Immature natural killer cell (primary cell): ENCODE measurements at regions not wholly inside any gene's neighbourhood (a gene's known extent, or its start where the extent isn't known, plus 50 kb on each side); places are given as distances from the start of the nearest gene placed in this dataset.

Source experiments
- DNase-seq, 3 donors: peaks; one replicate each; pipeline ENCODE4 v3.0.0; 2022; ENCODE audit warnings: mixed read lengths in 1 of 3
- H3K27ac Mint-ChIP-seq, 6 donors: one replicate each; pipeline ENCODE4 v1.8.0; 2020; ENCODE audit warnings: mixed read lengths in 6 of 6, mild to moderate bottlenecking in 5 of 6, inconsistent platforms in 4 of 6, moderate library complexity in 3 of 6
- H3K27me3 Mint-ChIP-seq, 3 donors: one replicate each; pipeline ENCODE4 v1.8.0; 2020 to 2021; ENCODE audit warnings: low read depth in 3 of 3, mild to moderate bottlenecking in 3 of 3, mixed read lengths in 3 of 3, moderate library complexity in 3 of 3, inconsistent platforms in 1 of 3
- H3K36me3 Mint-ChIP-seq, 3 donors: one replicate each; pipeline ENCODE4 v1.8.0; 2020; ENCODE audit warnings: mixed read lengths in 3 of 3, inconsistent platforms in 2 of 3, mild to moderate bottlenecking in 2 of 3
- H3K4me1 Mint-ChIP-seq, 2 donors: one replicate each; pipeline ENCODE4 v1.8.0; 2020; ENCODE audit warnings: inconsistent platforms in 2 of 2, mild to moderate bottlenecking in 2 of 2, mixed read lengths in 2 of 2, moderate library complexity in 1 of 2
- H3K4me3 Mint-ChIP-seq, 5 donors: one replicate each; pipeline ENCODE4 v1.8.0; 2020; ENCODE audit warnings: mild to moderate bottlenecking in 5 of 5, mixed read lengths in 5 of 5, inconsistent platforms in 3 of 5, moderate library complexity in 3 of 5
- H3K9me3 Mint-ChIP-seq, 6 donors: one replicate each; pipeline ENCODE4 v1.8.0; 2020; ENCODE audit warnings: mild to moderate bottlenecking in 6 of 6, mixed read lengths in 6 of 6, inconsistent platforms in 4 of 6, moderate library complexity in 3 of 6

- H3K27ac Mint-ChIP-seq = no peak overlapping the region
- H3K4me1 Mint-ChIP-seq = no peaks in the 10 kb centered on the region
- no peaks in the 10 kb centered on the region for H3K36me3 Mint-ChIP-seq
- peaks cover 0 to 4% (median under 1%) of the 10 kb centered on the region in 6 donors for H3K9me3 Mint-ChIP-seq
- no peaks in the 10 kb centered on the region for H3K27me3 Mint-ChIP-seq
- no peak for DNase-seq
- no peak overlapping the region for H3K4me3 Mint-ChIP-seq
Observed at GRCh38 chr6:126779331-126779730, 339.1 kb upstream of the RSPO3 start.

GRCh38 chr6:126781582-126781981, 336.9 kb upstream of the RSPO3 start:
- no peak for DNase-seq
- H3K9me3 Mint-ChIP-seq = peaks cover 0 to 3% (median under 1%) of the 10 kb centered on the region in 6 donors
- H3K4me1 Mint-ChIP-seq = no peaks in the 10 kb centered on the region
- H3K36me3 Mint-ChIP-seq = no peaks in the 10 kb centered on the region
- no peaks in the 10 kb centered on the region for H3K27me3 Mint-ChIP-seq
- H3K27ac Mint-ChIP-seq = no peak overlapping the region
- no peak overlapping the region for H3K4me3 Mint-ChIP-seq

- Mint-ChIP-seq H3K4me1 (no peaks in the 10 kb centered on the region), H3K27me3 (peaks cover 0 to 2% (median 0%) of the 10 kb centered on the region in 3 donors), H3K36me3 (no peaks in the 10 kb centered on the region), H3K9me3 (peaks cover 0 to 5% (median 1%) of the 10 kb centered on the region in 6 donors), H3K4me3 (no peak overlapping the region), H3K27ac (no peak overlapping the region)
- DNase-seq = no peak
Observed at GRCh38 chr6:126784161-126784790, 334.2 kb upstream of the RSPO3 start.

DNA sequence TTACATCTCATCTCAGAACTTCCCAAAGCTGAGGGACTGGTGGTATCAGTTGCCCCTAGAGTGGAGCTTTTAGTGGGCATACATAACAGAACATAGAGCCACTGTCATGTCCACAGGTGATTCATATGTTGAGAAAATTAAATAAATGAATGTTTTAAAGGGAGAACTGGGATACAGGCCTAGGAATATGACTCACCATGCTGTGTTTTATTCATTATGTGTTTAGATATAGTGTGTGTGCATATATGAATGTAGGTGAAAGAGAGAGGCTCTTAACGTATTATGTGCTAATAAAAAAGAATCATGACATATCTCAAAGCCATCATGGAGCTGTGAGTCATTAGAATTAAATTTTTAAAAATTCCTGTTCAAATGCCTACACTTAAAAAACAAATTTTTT, 332.2 kb upstream of the RSPO3 start:
- H3K4me1 Mint-ChIP-seq = no peaks in the 10 kb centered on the region
- DNase-seq = no peak
- H3K36me3 Mint-ChIP-seq = no peaks in the 10 kb centered on the region
- peaks cover 0 to 3% (median 0%) of the 10 kb centered on the region in 3 donors for H3K27me3 Mint-ChIP-seq
- no peak overlapping the region for H3K27ac Mint-ChIP-seq
- H3K9me3 Mint-ChIP-seq = peaks cover 0 to 5% (median 0%) of the 10 kb centered on the region in 6 donors
- H3K4me3 Mint-ChIP-seq = no peak overlapping the region

DNA sequence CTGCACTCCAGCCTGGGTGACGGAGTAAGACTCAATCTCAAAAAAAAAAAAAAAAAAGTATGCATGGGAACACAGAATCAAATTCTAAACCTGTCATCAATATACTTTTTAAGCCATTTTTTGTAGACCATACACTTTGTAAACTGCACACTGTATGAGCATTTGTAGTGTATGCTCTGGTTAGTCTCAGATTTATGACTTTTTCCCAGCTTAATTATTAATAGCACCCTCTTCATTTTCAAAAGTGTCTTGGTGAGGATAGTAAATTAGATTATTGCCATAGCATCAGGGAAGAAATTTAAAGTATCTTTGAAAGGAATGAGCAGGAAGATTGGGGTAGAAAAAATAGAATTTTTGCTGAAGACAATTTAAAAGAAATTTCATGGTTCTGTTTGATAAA, 330.8 kb upstream of the RSPO3 start:
- Mint-ChIP-seq H3K36me3 (no peaks in the 10 kb centered on the region), H3K4me3 (no peak overlapping the region), H3K4me1 (no peaks in the 10 kb centered on the region), H3K27ac (no peak overlapping the region), H3K9me3 (peaks cover 0 to 5% (median 0%) of the 10 kb centered on the region in 6 donors), H3K27me3 (peaks cover 0 to 3% (median 0%) of the 10 kb centered on the region in 3 donors)
- no peak for DNase-seq

DNA sequence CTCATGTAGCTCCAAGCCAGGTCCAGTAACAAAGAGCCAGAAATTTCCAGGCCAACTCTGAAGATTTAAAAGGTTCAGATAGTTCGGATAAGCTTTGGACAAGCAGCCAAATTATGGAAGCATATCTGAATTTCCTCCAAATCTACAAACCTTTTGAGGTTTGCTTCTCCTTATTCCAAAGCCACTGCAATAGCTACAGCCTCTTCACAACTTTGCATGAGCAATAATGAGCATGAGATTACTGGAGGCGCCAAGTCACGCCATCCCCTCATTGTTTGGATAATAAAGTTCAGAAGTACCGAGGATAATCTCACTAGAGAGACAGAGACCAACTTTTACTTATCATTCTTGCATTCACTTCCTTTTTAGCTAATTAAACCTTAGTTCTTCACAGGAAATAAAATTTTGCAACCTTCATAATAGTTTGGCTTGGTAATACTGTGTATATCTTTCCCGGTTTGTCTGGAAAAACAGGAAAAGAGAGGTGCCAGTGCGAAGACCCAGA, 329.6 kb upstream of the RSPO3 start:
- no peaks in the 10 kb centered on the region for H3K36me3 Mint-ChIP-seq
- no peak for DNase-seq
- no peak overlapping the region for H3K4me3 Mint-ChIP-seq
- H3K27ac Mint-ChIP-seq = no peak overlapping the region
- no peaks in the 10 kb centered on the region for H3K4me1 Mint-ChIP-seq
- H3K9me3 Mint-ChIP-seq = peaks cover 0 to 3% (median 0%) of the 10 kb centered on the region in 6 donors
- H3K27me3 Mint-ChIP-seq = peaks cover 0 to 3% (median 0%) of the 10 kb centered on the region in 3 donors

GRCh38 chr6:126792340-126793085, 326.0 kb upstream of the RSPO3 start:
- no peak overlapping the region for H3K4me3 Mint-ChIP-seq
- no peaks in the 10 kb centered on the region for H3K36me3 Mint-ChIP-seq
- H3K9me3 Mint-ChIP-seq = peaks cover 0 to 2% (median 0%) of the 10 kb centered on the region in 6 donors
- H3K4me1 Mint-ChIP-seq = no peaks in the 10 kb centered on the region
- DNase-seq = no peak
- H3K27me3 Mint-ChIP-seq = peaks cover 0 to 4% (median 0%) of the 10 kb centered on the region in 3 donors
- H3K27ac Mint-ChIP-seq = no peak overlapping the region

- no peaks in the 10 kb centered on the region for H3K4me1 Mint-ChIP-seq
- peaks cover 0 to 1% (median 0%) of the 10 kb centered on the region in 3 donors for H3K27me3 Mint-ChIP-seq
- peaks cover 0 to 3% (median 0%) of the 10 kb centered on the region in 6 donors for H3K9me3 Mint-ChIP-seq
- H3K4me3 Mint-ChIP-seq = no peak overlapping the region
- no peak for DNase-seq
- no peak overlapping the region for H3K27ac Mint-ChIP-seq
- H3K36me3 Mint-ChIP-seq = no peaks in the 10 kb centered on the region
Observed at GRCh38 chr6:126795161-126795560, 323.3 kb upstream of the RSPO3 start.

DNA sequence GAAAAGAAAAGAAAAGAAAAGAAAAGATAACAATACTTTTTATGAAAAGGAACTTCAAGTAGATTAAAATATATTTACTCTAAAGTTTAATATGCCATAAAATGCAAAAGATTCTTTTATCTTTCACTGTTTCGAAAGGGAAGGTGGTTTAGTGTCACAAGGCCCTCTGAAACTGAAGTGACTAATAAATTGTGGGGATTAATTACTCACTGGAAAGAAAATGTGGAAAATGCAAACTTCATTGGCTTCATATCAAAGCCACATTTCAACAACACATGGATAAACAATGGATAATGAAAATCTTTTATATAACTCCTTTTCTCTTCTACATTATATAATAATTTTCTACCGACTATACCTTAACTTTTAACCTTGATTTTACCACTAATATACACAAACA, 320.5 kb upstream of the RSPO3 start:
- H3K27me3 Mint-ChIP-seq = peaks cover 0 to 1% (median 1%) of the 10 kb centered on the region in 3 donors

DNA sequence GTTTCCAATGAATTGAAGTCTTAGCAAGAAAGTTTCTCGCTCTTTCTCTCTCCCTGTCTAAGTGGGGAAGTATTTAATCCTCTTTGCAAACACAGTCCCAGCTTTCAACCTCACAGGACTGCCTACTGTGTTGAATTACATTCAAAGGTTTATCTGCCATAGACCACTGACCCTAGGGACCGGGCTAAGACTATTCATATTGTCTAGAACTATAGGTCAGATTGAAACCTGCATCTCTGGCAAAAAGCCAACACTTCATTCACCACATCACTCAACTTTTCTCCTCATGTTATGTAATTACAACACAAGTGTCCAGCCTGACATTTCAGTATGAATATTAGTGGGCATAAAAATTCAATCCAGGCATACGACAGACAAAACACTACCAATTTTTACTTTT, 314.7 kb upstream of the RSPO3 start:
- peaks cover 0 to 8% (median 3%) of the 10 kb centered on the region in 6 donors for H3K9me3 Mint-ChIP-seq
- peaks cover 0 to 3% (median 1%) of the 10 kb centered on the region in 3 donors for H3K27me3 Mint-ChIP-seq
- no peaks in the 10 kb centered on the region for H3K36me3 Mint-ChIP-seq
- no peak overlapping the region for H3K4me3 Mint-ChIP-seq
- no peaks in the 10 kb centered on the region for H3K4me1 Mint-ChIP-seq
- no peak for DNase-seq
- no peak overlapping the region for H3K27ac Mint-ChIP-seq

More for the DNA sequence above, 320.5 kb upstream of the RSPO3 start:
- DNase-seq = no peak
- no peak overlapping the region for H3K27ac Mint-ChIP-seq
- H3K4me3 Mint-ChIP-seq = no peak overlapping the region
- no peaks in the 10 kb centered on the region for H3K4me1 Mint-ChIP-seq
- peaks cover 0 to 5% (median 2%) of the 10 kb centered on the region in 6 donors for H3K9me3 Mint-ChIP-seq
- no peaks in the 10 kb centered on the region for H3K36me3 Mint-ChIP-seq

DNA sequence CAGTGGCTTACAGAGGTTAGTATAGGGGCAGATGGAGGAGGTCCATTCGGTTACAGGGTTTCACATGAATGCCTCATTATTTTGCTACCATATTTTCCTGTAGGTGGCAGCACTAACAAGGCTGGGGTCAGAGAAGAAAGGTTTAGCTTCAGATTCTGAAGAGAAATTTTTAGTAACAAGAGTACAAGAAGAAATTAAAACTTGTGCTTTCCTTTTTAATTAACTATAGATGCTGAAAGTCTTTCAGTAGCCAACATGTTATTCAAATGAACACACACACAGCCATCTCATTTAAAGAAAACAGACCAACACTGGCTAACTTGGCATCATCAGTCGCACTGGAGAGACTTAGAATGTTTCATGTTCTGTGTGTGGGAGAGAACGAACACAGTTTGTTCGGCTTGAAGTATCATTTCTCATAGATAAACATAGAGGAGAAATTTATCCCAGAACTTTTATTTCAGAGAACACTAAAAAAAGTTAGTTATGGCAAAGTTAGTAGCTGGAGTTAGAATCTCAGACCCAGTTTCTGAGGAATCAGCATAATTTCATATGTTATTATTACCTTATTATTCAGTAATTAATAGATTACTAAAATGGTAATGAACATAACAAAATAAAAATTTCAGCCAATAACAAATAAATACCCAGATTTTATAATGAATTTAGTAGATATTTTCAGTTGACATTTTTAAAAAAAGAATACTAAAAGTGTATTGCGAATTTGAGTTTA, 314.0 kb upstream of the RSPO3 start:
- peaks cover 0 to 8% (median 2%) of the 10 kb centered on the region in 6 donors for H3K9me3 Mint-ChIP-seq
- H3K27me3 Mint-ChIP-seq = peaks cover 0 to 3% (median 1%) of the 10 kb centered on the region in 3 donors
- no peak for DNase-seq
- no peak overlapping the region for H3K27ac Mint-ChIP-seq
- no peaks in the 10 kb centered on the region for H3K36me3 Mint-ChIP-seq
- H3K4me3 Mint-ChIP-seq = no peak overlapping the region
- no peaks in the 10 kb centered on the region for H3K4me1 Mint-ChIP-seq

GRCh38 chr6:126805861-126806260, 312.6 kb upstream of the RSPO3 start:
- Mint-ChIP-seq H3K9me3 (peaks cover 0 to 8% (median 2%) of the 10 kb centered on the region in 6 donors), H3K4me3 (no peak overlapping the region)

DNA sequence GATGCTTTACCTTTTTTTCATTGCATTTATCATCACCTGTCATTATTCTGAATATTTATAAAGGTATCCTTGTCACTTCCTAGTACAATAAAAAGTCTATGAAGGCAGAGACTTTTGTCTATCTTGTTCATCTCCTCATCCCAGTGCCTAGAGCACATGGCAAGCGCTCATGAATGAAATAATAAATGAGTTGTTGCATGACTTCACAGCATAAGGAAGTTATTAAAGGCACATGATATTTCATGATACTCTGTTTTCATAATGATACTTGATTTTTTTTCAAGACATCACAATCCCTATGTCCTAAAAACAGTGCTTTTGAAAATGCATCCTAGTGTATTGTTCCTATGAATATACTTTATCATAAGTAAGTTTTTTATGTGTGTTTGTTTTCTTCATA, 310.6 kb upstream of the RSPO3 start:
- no peak overlapping the region for H3K4me3 Mint-ChIP-seq
- no peak overlapping the region for H3K27ac Mint-ChIP-seq
- no peaks in the 10 kb centered on the region for H3K4me1 Mint-ChIP-seq
- peaks cover 0 to 5% (median 1%) of the 10 kb centered on the region in 6 donors for H3K9me3 Mint-ChIP-seq
- no peak for DNase-seq
- no peaks in the 10 kb centered on the region for H3K36me3 Mint-ChIP-seq
- peaks cover 0 to 6% (median 2%) of the 10 kb centered on the region in 3 donors for H3K27me3 Mint-ChIP-seq

More at GRCh38 chr6:126805861-126806260, 312.6 kb upstream of the RSPO3 start:
- Mint-ChIP-seq H3K4me1 (no peaks in the 10 kb centered on the region), H3K36me3 (no peaks in the 10 kb centered on the region), H3K27ac (no peak overlapping the region), H3K27me3 (peaks cover 1 to 6% (median 2%) of the 10 kb centered on the region in 3 donors)
- no peak for DNase-seq

DNA sequence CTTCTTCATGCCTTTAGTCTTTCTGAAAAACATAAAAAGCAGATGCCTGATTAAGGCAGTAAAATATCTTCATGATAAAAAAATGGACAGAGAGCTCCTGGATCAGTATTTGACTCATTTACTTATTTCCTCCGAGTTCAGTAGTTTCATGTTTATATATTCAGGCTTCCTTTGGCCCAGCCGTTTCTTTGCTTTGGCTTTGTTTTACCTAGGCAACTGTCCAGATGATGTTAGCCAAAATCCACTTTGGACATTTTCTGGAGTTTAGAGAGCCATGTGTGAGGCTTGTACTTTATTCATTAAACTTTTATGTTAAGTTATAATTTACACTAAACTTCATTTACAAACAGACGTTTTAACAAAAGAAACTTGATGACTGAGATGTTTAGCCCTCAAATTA, 307.1 kb upstream of the RSPO3 start:
- H3K27me3 Mint-ChIP-seq = peaks cover 0 to 6% (median 5%) of the 10 kb centered on the region in 3 donors

More for the DNA sequence above, 307.1 kb upstream of the RSPO3 start:
- Mint-ChIP-seq H3K27ac (no peak overlapping the region), H3K4me1 (no peaks in the 10 kb centered on the region), H3K36me3 (no peaks in the 10 kb centered on the region), H3K4me3 (no peak overlapping the region), H3K9me3 (peaks cover 0 to 3% (median 1%) of the 10 kb centered on the region in 6 donors)
- no peak for DNase-seq
